Natural killer cell (primary cell): ENCODE measurements at regions not wholly inside any gene's neighbourhood (a gene's known extent, or its start where the extent isn't known, plus 50 kb on each side); places are given as distances from the start of the nearest gene placed in this dataset.

Source experiments
- ATAC-seq, 3 donors: fragments of 150-1000 bp in 2 of 3; fragments of 200-7000 bp in 1 of 3; cut with Tn5 transposase; 1 replicate in 1 of 3; 2 replicates in 2 of 3; pipeline ENCODE4 v1.10.0; 2021; ENCODE audit warnings: mild to moderate bottlenecking in 2 of 3, moderate library complexity in 2 of 3
- DNase-seq, 2 donors: peaks; one replicate each; pipeline versions ENCODE4 v3.0.0 to v3.0.0-alpha.2; 2013 to 2021; ENCODE audit warnings: mixed read lengths in 1 of 2
- H3K27ac ChIP-seq: one replicate; pipeline ENCODE4 v1.5.1; 2013; ENCODE audit warnings: mild to moderate bottlenecking, low read length
- H3K27me3 ChIP-seq: one replicate; pipeline ENCODE4 v1.6.1; 2013; ENCODE audit warnings: low read length; ENCODE audit not compliant: control insufficient read depth, insufficient read depth
- H3K36me3 ChIP-seq: one replicate; pipeline ENCODE4 v1.6.1; 2013; ENCODE audit warnings: low read length; ENCODE audit not compliant: control insufficient read depth, insufficient read depth
- H3K4me1 ChIP-seq: one replicate; pipeline ENCODE4 v1.6.1; 2013; ENCODE audit warnings: low read length; ENCODE audit not compliant: control insufficient read depth, insufficient read depth
- H3K4me3 ChIP-seq: one replicate; pipeline ENCODE4 v1.5.1; 2013; ENCODE audit warnings: low read length
- H3K9me3 ChIP-seq: one replicate; pipeline ENCODE4 v1.6.1; 2013; ENCODE audit warnings: low read length; ENCODE audit not compliant: control insufficient read depth, insufficient read depth
- H3K27ac Mint-ChIP-seq, 2 donors: one replicate each; pipeline ENCODE4 v1.8.0; 2022; ENCODE audit warnings: mild to moderate bottlenecking in 2 of 2, mixed read lengths in 2 of 2, moderate library complexity in 1 of 2
- H3K27me3 Mint-ChIP-seq, 2 donors: one replicate each; pipeline ENCODE4 v1.8.0; 2022; ENCODE audit warnings: low read depth in 2 of 2, mixed read lengths in 2 of 2
- H3K36me3 Mint-ChIP-seq: one replicate; pipeline ENCODE4 v1.8.0; 2022; ENCODE audit warnings: mixed read lengths
- H3K4me1 Mint-ChIP-seq, 2 donors: one replicate each; pipeline ENCODE4 v1.8.0; 2022; ENCODE audit warnings: mixed read lengths in 2 of 2
- H3K4me3 Mint-ChIP-seq: one replicate; pipeline ENCODE4 v1.8.0; 2022; ENCODE audit warnings: mild to moderate bottlenecking, moderate library complexity, mixed read lengths
- H3K9me3 Mint-ChIP-seq, 2 donors: one replicate each; pipeline ENCODE4 v1.8.0; 2022; ENCODE audit warnings: mixed read lengths in 2 of 2
- WGBS: methylation state at CpG from one replicate; pipeline ENCODE4 v1.1.7; 2013; ENCODE audit warnings: missing lambda C conversion rate; ENCODE audit not compliant: insufficient coverage; 5-methylcytosine and 5-hydroxymethylcytosine counted together
- intact Hi-C: fragments of 100-400 bp; cut with micrococcal nuclease; formaldehyde crosslinking; loops from one replicate; pipeline ENCODE4 v1.14.2; 2022
- TF ChIP-seq, protein P1 (sequence below): fragments of 200-600 bp; IDR thresholded peaks from one replicate; pipeline ENCODE4 v1.8.0; 2022; ENCODE audit warnings: antibody characterized with exemption

DNA sequence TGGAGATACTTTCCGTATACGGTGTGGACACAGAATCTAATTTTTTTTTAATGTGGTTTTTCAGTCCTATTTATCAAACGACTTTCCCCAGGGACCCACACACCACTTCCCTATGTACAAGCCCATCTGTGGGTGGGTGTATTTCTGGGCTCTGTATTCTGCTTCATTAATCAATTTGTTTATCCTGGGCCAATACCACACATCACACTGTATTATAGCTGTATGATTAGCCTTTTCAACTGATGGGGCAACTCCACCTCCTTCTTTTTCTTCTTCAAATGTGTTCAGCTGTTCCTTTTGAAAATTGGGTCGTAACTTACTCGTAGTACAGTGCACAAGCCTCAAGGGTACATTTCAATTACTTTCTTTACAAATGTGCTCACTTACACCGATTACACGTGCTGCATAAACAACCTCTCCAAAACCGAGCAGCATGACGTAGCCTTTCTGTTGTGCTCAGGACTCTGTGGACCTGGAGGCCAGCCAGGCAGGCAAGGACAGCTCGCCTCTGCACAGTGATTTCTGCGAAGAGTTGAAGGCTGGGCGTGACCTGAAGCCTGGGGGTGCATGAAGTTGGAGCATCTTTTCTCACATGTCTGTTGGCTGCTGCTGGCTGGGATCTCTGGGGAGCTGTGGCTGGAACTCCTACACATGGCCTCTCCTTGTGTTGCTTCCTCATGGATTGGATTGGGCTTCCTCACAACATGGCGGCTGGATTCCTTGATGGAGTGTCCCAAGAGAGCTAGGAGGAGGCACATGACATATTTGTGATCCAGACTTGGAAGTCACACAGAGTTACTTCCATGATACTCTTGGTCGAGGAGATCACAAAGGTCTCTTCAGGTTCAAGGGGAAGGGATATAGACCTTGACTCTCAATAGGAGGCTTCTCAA lies 126.5 kb downstream of the CRYAA start:
- peaks cover 3% of the 10 kb centered on the region for H3K4me1 ChIP-seq
- WGBS = 82% methylated on average over 11 of the region's 14 CpGs
- peaks cover 8 to 13% of the 10 kb centered on the region in 2 donors for H3K27me3 Mint-ChIP-seq
- H3K27ac Mint-ChIP-seq = no peak overlapping the region
- H3K36me3 ChIP-seq = no peaks in the 10 kb centered on the region
- H3K27me3 ChIP-seq = no peaks in the 10 kb centered on the region
- intact Hi-C loops = no loop called here
- ATAC-seq = no peak
- H3K9me3 Mint-ChIP-seq = peaks cover 0 to 2% of the 10 kb centered on the region in 2 donors
- DNase-seq = no peak
- H3K9me3 ChIP-seq = peaks cover 3% of the 10 kb centered on the region
- TF ChIP-seq, protein P1, sequence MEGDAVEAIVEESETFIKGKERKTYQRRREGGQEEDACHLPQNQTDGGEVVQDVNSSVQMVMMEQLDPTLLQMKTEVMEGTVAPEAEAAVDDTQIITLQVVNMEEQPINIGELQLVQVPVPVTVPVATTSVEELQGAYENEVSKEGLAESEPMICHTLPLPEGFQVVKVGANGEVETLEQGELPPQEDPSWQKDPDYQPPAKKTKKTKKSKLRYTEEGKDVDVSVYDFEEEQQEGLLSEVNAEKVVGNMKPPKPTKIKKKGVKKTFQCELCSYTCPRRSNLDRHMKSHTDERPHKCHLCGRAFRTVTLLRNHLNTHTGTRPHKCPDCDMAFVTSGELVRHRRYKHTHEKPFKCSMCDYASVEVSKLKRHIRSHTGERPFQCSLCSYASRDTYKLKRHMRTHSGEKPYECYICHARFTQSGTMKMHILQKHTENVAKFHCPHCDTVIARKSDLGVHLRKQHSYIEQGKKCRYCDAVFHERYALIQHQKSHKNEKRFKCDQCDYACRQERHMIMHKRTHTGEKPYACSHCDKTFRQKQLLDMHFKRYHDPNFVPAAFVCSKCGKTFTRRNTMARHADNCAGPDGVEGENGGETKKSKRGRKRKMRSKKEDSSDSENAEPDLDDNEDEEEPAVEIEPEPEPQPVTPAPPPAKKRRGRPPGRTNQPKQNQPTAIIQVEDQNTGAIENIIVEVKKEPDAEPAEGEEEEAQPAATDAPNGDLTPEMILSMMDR = no peak
- H3K4me3 Mint-ChIP-seq = no peak overlapping the region
- no peaks in the 10 kb centered on the region for H3K36me3 Mint-ChIP-seq
- H3K27ac ChIP-seq = no peak overlapping the region
- no peaks in the 10 kb centered on the region for H3K4me1 Mint-ChIP-seq
- no peak overlapping the region for H3K4me3 ChIP-seq

DNA sequence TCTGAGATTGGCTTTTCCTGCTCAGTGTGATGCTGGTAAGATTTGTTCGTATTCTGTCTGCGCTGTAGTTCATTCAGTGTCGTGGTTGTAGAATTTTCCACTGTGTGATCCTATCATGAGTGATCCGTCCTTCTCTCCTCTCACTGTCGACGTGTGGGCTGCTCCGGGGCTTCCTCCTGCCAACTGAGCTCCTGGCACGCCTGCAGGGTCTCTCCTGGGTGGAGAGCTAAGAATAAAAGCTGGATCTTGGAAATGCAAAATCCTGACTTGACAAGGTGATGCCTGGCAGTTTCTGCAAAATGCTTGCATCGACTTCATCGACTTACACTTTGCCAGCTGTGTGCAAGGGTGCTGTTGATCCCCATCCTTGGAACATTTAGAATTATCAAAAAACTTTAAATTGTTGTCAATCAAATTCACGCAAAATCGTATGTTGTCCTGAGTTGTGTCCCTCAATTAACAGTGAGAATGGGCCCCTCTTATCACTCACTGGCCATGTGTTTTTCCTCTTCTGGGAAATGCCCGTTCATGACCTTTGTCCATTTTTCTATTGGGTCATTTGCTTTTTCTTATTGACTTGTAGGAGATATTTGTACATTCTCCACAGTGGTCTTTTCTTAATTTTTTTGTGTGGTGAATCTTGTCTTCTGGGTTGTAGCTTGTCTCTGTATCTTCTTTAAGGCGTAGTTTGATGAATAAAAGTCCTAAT lies 125.5 kb downstream of the CRYAA start:
- Histone ChIP-seq H3K4me1 (peaks cover 8% of the 10 kb centered on the region), H3K27ac (no peak overlapping the region), H3K27me3 (no peaks in the 10 kb centered on the region), H3K9me3 (peaks cover 3% of the 10 kb centered on the region), H3K36me3 (no peaks in the 10 kb centered on the region), H3K4me3 (no peak overlapping the region)
- WGBS = 75% methylated on average over 13 of the region's 14 CpGs
- DNase-seq = no peak
- no peak for ATAC-seq
- peaks cover 0 to 2% of the 10 kb centered on the region in 2 donors for H3K9me3 Mint-ChIP-seq
- no peak overlapping the region for H3K27ac Mint-ChIP-seq
- H3K27me3 Mint-ChIP-seq = peaks cover 8 to 13% of the 10 kb centered on the region in 2 donors
- H3K4me3 Mint-ChIP-seq = no peak overlapping the region
- TF ChIP-seq, protein P1 = no peak
- H3K36me3 Mint-ChIP-seq = no peaks in the 10 kb centered on the region
- no peaks in the 10 kb centered on the region for H3K4me1 Mint-ChIP-seq
- intact Hi-C loops = no loop called here

DNA sequence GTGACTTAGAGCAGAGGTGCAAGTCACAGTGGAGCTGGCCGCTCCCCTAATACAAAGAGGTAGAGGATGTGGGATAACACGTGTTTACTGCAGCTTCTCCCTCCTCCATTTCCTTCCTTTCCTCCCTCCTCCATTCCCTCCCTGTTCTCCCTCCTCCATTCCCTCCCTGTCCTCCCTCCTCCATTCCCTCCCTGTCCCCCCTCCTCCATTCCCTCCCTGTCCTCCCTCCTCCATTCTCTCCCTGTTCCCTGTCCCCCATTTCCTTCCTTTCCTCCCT lies 124.0 kb downstream of the CRYAA start:
- TF ChIP-seq, protein P1 = no peak
- intact Hi-C loops = no loop called here
- no peak overlapping the region for H3K4me3 ChIP-seq
- peaks cover 3% of the 10 kb centered on the region for H3K9me3 ChIP-seq
- Mint-ChIP-seq H3K27ac (no peak overlapping the region), H3K4me1 (no peaks in the 10 kb centered on the region), H3K4me3 (no peak overlapping the region), H3K9me3 (peaks cover 0 to 2% of the 10 kb centered on the region in 2 donors), H3K27me3 (peaks cover 7 to 8% of the 10 kb centered on the region in 2 donors), H3K36me3 (no peaks in the 10 kb centered on the region)
- H3K4me1 ChIP-seq = peaks cover 8% of the 10 kb centered on the region
- H3K27me3 ChIP-seq = no peaks in the 10 kb centered on the region
- H3K36me3 ChIP-seq = no peaks in the 10 kb centered on the region
- DNase-seq = no peak
- H3K27ac ChIP-seq = no peak overlapping the region
- ATAC-seq = no peak
- 20% methylated on average over 2 of the region's 2 CpGs for WGBS
